NCI-H2196 (cell line): ENCODE measurements at regions not wholly inside any gene's neighbourhood (a gene's known extent, or its start where the extent isn't known, plus 50 kb on each side); places are given as distances from the start of the nearest gene placed in this dataset.
A peak's percentile ranks its signal among the peaks of the same experiment; 100 is the strongest.
"Not testable (repeated sequence)": the region's sequence is repeated elsewhere in the genome, so short reads cannot be mapped to it uniquely, and the experiment has no call there.

Source experiments
- DNase-seq: peaks from one replicate; lab custom pipeline; 2025; ENCODE audit not compliant: unreplicated experiment; lab: John Stamatoyannopoulos, UW

- no peak for DNase-seq
Measured at GRCh38 chr11:130668751-130669150, 220.3 kb downstream of the ADAMTS15 start.

DNA sequence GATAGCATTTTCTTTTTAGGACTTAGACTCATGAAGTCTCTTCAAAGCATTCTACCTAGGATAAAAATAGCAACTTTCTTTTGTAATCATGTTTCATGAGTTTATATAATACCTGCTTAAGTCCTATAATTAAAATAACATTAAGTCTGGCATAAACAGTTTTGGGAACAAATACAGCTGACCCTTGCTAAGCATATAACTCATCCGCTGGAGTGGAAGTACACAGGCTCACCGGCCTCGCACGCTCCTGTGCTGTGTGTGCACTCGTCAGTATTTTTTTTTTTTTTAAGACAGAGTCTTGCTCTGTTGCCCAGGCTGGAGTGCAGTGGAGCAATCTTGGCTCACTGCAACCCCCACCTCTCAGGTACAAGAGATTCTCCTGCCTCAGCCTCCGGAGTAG, 221.8 kb downstream of the ADAMTS15 start:
- no peak for DNase-seq

DNA sequence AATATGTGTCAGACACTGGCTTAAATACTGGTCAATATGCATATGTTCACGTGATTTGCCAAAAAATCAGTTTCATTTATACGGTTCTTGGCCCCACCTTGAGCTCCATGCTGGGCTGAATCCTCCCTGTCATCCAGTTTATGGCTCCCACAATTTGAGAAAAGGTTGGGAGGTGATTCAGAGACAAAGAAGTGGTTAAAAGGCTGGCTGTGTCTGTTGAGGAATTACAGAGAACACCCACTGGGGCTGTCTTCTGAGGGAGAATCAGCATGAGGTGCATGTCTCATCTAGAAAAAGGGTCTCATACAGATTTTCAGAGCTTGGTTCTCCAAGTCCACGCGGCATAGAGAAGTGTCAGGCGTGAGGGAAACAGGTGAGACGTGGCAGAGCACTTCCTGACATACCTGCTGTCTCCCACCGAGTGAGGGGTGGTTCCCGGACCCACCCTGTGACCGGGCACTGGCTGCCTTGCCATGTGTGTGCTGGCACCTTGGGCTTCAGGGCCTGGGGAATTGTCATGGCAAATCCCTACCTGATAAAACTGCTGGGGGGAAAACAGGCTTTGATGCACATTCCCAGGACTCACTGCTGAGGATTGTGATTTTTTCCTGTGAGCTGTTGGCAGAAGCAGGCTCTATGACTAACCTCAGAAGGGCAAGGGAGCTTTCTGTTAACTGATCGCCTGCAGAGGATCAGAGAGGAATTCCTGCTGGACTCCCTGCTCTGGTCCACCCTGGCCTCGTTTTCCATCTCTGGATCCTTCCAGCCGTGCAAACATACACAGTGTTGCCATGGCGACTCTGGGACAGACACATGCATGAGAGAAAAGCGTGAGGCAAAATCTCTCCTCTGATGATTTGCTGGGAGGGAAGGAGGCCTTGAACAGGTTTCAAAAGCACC, 223.6 kb downstream of the ADAMTS15 start:
- DNase-seq: peak; percentile 44

- peak; percentile 33 for DNase-seq
Measured at GRCh38 chr11:130672911-130673310, 224.5 kb downstream of the ADAMTS15 start.

DNA sequence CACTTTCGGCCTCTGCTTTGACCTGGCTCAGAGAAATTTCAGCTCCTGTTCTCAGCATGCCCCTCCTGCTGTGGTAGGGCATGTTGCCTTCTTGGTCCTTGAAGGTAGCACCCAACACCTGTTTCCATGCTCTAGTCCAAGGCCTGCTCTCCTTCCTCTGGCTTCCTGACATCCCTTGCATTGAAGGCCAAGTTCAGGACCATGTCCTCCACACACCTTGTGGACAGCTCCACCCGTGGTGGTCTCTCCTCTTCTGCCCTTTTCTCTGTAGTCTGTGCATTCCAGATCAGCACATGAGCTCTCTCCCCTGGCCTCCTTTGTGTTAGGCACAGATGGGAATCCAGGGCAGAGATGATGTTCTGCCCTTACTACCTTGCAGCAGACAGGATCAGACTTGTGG, 225.3 kb downstream of the ADAMTS15 start:
- no peak for DNase-seq

- DNase-seq: no peak
Measured at GRCh38 chr11:130674686-130675308, 226.4 kb downstream of the ADAMTS15 start.

DNA sequence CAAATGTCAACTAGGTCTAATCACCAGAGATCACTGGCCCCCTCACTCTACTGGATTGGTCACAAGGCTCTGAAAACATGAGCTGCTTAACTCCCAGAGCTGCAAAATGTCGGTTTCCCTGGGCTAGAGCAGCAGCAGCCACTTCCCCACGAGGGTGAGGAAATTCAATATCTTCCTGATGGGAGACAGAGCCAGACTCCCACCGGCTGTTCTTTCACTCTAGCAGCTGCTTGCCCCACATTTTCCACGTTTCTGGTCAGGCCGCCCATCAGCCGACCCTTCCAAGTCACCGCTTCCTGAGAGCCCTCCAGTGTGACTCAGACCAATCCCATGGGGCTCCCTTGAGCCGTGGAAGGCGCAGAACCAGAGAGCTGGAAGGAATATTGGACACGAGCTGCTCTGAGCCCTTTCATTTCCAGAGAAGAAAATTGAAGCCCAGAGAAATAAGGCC, 227.0 kb downstream of the ADAMTS15 start:
- no peak for DNase-seq

GRCh38 chr11:130675917-130676316, 227.5 kb downstream of the ADAMTS15 start:
- no peak for DNase-seq

- no peak for DNase-seq
Measured at GRCh38 chr11:130677486-130678153, 229.2 kb downstream of the ADAMTS15 start.

- no peak for DNase-seq
Measured at GRCh38 chr11:130679247-130679646, 230.8 kb downstream of the ADAMTS15 start.

DNA sequence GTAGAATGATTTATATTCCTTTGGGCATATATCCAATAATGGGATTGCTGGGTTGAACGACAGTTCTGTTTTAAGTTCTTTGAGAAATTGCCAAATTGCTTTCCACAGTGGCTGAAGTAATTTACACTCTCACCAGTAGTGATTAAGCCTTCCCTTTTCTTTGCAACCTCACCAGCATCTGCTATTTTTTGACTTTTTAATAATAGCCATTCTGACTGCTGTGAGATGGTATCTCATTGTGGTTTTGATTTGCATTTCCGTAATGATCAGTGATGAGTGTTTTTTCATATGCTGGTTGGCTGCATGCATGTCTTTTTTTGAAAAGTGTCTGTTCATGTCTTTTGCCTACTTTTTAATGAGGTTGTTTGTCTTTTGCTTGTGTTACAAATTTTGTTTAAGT, 233.8 kb downstream of the SNX19 start:
- not testable (repeated sequence) for DNase-seq

DNA sequence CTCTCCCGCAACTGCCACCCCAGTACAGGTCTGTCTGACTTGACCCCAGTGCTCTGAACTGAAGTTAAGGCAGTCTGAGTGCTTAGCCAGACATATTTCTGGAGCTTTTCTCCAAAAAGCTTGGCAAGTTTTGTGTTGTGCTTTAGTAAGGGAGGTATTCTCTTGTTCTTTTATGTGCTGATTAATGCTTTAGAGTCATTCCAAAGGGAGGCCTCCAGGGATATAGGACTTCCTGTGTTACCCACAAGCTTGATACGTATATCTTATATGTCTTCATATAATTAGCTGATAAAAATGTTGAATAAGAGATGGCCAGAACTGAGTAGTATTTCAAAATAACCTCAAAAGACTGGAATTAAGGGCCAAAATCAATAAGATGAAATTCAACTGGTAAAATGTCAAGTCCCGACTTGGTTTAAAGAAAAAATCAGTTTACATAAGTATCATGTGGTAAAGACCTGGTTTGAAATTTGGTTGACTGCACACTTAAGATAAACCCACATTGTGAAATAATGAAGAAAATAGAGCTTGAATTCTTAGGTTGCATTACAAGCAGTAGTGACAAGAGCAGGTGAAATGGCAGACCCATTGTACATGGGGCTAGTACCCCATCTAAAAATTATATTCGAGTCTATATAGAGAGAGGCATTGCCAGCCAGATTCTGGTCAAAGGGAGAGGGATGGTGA, 226.9 kb downstream of the SNX19 start:
- no peak for DNase-seq

- DNase-seq: no peak
Measured at GRCh38 chr11:130691581-130691980, 224.7 kb downstream of the SNX19 start.

DNA sequence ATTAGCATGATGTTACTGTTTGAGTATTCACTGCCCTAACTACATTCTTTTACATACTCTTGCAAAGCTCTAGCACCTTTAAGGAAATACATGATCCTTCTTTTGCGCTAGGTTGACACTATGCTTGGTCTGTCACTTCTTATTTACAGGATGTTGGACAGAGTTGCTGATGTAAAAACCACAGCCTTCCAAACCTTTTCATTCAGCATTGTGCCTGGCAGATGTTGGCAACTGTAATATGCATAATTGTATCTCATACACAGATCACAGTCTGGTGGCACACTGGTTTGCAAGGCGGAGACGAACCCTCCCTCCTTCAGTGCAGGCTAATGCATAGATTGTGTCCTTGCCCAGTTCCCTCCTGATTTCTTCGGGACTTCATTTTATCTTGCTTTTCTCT, 224.1 kb downstream of the SNX19 start:
- DNase-seq: no peak

- no peak for DNase-seq
Measured at GRCh38 chr11:130693543-130693942, 222.7 kb downstream of the SNX19 start.

GRCh38 chr11:130694488-130695045, 221.7 kb downstream of the SNX19 start:
- no peak for DNase-seq

GRCh38 chr11:130698174-130698573, 218.1 kb downstream of the SNX19 start:
- no peak for DNase-seq

DNA sequence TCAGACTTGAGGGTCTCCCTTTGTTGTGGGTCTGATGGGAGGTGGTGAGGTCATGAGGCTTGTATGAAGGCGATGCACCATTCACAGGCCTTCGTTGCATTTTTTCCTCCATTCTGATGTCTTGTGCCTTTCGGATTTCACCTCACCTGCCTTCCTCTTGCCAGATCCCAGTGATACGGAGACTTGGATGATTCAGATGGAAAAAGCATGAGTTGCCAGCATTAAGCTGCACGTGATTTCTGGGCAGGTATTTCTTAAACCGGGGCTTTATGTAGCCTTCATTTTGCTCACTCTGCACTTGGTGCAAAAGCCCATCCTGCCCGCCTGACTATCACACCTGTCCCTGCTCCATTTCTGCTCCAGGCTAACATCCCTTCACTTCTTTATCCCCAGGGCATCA, 216.7 kb downstream of the SNX19 start:
- DNase-seq: no peak

GRCh38 chr11:130700092-130700491, 216.2 kb downstream of the SNX19 start:
- no peak for DNase-seq

DNA sequence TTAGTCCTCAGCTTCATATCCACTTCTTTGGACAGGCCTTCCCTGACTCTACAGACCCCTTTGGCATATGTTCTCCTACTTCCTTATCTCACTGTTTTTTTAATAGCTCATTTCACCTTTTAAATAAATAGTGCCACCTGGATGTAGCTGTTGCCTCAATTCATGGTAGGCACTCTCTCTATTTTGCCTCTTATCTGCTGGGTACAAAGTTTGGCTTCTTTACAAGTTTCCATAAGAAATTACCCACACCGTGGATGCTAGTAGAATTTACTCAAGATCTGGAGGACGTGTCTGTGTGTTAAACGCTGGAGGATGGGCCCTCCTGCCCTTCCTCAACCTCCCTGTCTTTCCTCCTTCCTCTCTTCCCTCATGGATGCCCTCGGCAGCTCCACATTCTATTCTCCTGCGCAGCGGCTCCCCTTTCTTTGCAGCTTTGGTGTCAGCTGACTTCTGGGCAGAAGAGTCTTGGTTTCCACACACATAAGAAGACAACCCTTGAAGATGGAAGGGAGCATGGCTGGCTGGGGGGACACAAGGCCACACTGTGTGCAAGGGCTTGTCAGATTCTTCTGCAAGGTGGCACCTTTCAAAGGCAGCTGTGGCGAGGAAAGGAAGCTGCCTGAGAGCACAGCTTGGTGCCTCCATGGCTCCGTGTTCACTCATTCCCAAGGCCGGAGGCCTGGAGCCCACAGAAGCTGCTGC, 212.6 kb downstream of the SNX19 start:
- no peak for DNase-seq
